ENCODE measurements at regions not wholly inside any gene's neighbourhood (a gene's known extent, or its start where the extent isn't known, plus 50 kb on each side); places are given as distances from the start of the nearest gene placed in this dataset.
"Not testable (repeated sequence)": the region's sequence is repeated elsewhere in the genome, so short reads cannot be mapped to it uniquely, and the experiment has no call there.

GRCh38 chr15:62512904-62513303 is 347.8 kb upstream of the C2CD4B start:
- Mint-ChIP-seq H3K4me1 (ENCODE audit: low read depth) (no peaks in the 10 kb centered on the region), H3K9me3 (no peaks in the 10 kb centered on the region), H3K27me3 (ENCODE audit: low read depth) (peaks cover 13% of the 10 kb centered on the region), H3K4me3 (no peak overlapping the region), H3K36me3 (ENCODE audit: low read depth) (no peaks in the 10 kb centered on the region), H3K27ac (no peak overlapping the region)
- no peak for DNase-seq (ENCODE audit: low spot score)

GRCh38 chr15:62513893-62514292 is 348.8 kb upstream of the C2CD4B start:
- Mint-ChIP-seq H3K9me3 (no peaks in the 10 kb centered on the region), H3K27me3 (ENCODE audit: low read depth) (peaks cover 13% of the 10 kb centered on the region), H3K4me1 (ENCODE audit: low read depth) (no peaks in the 10 kb centered on the region)

GRCh38 chr15:62515696-62516395 is 350.8 kb upstream of the C2CD4B start:
- no peaks in the 10 kb centered on the region for H3K4me1 Mint-ChIP-seq (ENCODE audit: low read depth)
- H3K27ac Mint-ChIP-seq: no peak overlapping the region
- no peaks in the 10 kb centered on the region for H3K36me3 Mint-ChIP-seq (ENCODE audit: low read depth)
- no peak overlapping the region for H3K4me3 Mint-ChIP-seq
- no peak for DNase-seq (ENCODE audit: low spot score)
- peaks cover 13% of the 10 kb centered on the region for H3K27me3 Mint-ChIP-seq (ENCODE audit: low read depth)
- no peaks in the 10 kb centered on the region for H3K9me3 Mint-ChIP-seq

More at GRCh38 chr15:62513893-62514292, 348.8 kb upstream of the C2CD4B start:
- DNase-seq (ENCODE audit: low spot score): no peak
- H3K4me3 Mint-ChIP-seq: no peak overlapping the region
- H3K27ac Mint-ChIP-seq: no peak overlapping the region
- H3K36me3 Mint-ChIP-seq (ENCODE audit: low read depth): no peaks in the 10 kb centered on the region

GRCh38 chr15:62517541-62517940 is 352.5 kb upstream of the C2CD4B start:
- H3K27ac Mint-ChIP-seq: no peak overlapping the region

GRCh38 chr15:62518666-62519065 is 353.6 kb upstream of the C2CD4B start:
- H3K27ac Mint-ChIP-seq; H3K36me3 Mint-ChIP-seq (ENCODE audit: low read depth); DNase-seq (ENCODE audit: low spot score); H3K4me3 Mint-ChIP-seq; H3K27me3 Mint-ChIP-seq (ENCODE audit: low read depth); H3K9me3 Mint-ChIP-seq; H3K4me1 Mint-ChIP-seq (ENCODE audit: low read depth): not testable (repeated sequence)

More at GRCh38 chr15:62517541-62517940, 352.5 kb upstream of the C2CD4B start:
- H3K9me3 Mint-ChIP-seq: no peaks in the 10 kb centered on the region
- no peaks in the 10 kb centered on the region for H3K4me1 Mint-ChIP-seq (ENCODE audit: low read depth)
- H3K36me3 Mint-ChIP-seq (ENCODE audit: low read depth): no peaks in the 10 kb centered on the region
- DNase-seq (ENCODE audit: low spot score): no peak
- no peak overlapping the region for H3K4me3 Mint-ChIP-seq
- H3K27me3 Mint-ChIP-seq (ENCODE audit: low read depth): peaks cover 15% of the 10 kb centered on the region

GRCh38 chr15:62519900-62520299 is 354.8 kb upstream of the C2CD4B start:
- no peak for DNase-seq (ENCODE audit: low spot score)
- H3K36me3 Mint-ChIP-seq (ENCODE audit: low read depth): no peaks in the 10 kb centered on the region
- H3K4me1 Mint-ChIP-seq (ENCODE audit: low read depth): no peaks in the 10 kb centered on the region
- H3K27me3 Mint-ChIP-seq (ENCODE audit: low read depth): peaks cover 7% of the 10 kb centered on the region
- H3K4me3 Mint-ChIP-seq: no peak overlapping the region
- H3K9me3 Mint-ChIP-seq: no peaks in the 10 kb centered on the region
- no peak overlapping the region for H3K27ac Mint-ChIP-seq

GRCh38 chr15:62520887-62521286 is 355.8 kb upstream of the C2CD4B start:
- Mint-ChIP-seq H3K4me3 (no peak overlapping the region), H3K9me3 (no peaks in the 10 kb centered on the region), H3K4me1 (ENCODE audit: low read depth) (no peaks in the 10 kb centered on the region), H3K27me3 (ENCODE audit: low read depth) (peaks cover 5% of the 10 kb centered on the region), H3K27ac (no peak overlapping the region), H3K36me3 (ENCODE audit: low read depth) (no peaks in the 10 kb centered on the region)
- DNase-seq (ENCODE audit: low spot score): no peak

GRCh38 chr15:62521396-62521795 is 356.3 kb upstream of the C2CD4B start:
- Mint-ChIP-seq H3K4me3 (no peak overlapping the region), H3K4me1 (ENCODE audit: low read depth) (no peaks in the 10 kb centered on the region), H3K27ac (no peak overlapping the region), H3K36me3 (ENCODE audit: low read depth) (no peaks in the 10 kb centered on the region), H3K9me3 (no peaks in the 10 kb centered on the region), H3K27me3 (ENCODE audit: low read depth) (peaks cover 4% of the 10 kb centered on the region)
- DNase-seq (ENCODE audit: low spot score): no peak

GRCh38 chr15:62524848-62525247 is 359.8 kb upstream of the C2CD4B start:
- no peak for DNase-seq (ENCODE audit: low spot score)
- Mint-ChIP-seq H3K27me3 (ENCODE audit: low read depth) (peaks cover 6% of the 10 kb centered on the region), H3K27ac (no peak overlapping the region), H3K4me3 (no peak overlapping the region), H3K4me1 (ENCODE audit: low read depth) (no peaks in the 10 kb centered on the region), H3K9me3 (no peaks in the 10 kb centered on the region), H3K36me3 (ENCODE audit: low read depth) (no peaks in the 10 kb centered on the region)

- DNase-seq (ENCODE audit: low spot score): no peak
- no peaks in the 10 kb centered on the region for H3K4me1 Mint-ChIP-seq (ENCODE audit: low read depth)
- no peak overlapping the region for H3K27ac Mint-ChIP-seq
- H3K4me3 Mint-ChIP-seq: no peak overlapping the region
- H3K36me3 Mint-ChIP-seq (ENCODE audit: low read depth): no peaks in the 10 kb centered on the region
- no peaks in the 10 kb centered on the region for H3K9me3 Mint-ChIP-seq
- peaks cover 3% of the 10 kb centered on the region for H3K27me3 Mint-ChIP-seq (ENCODE audit: low read depth)
These were observed 362.3 kb upstream of the C2CD4B start for GRCh38 chr15:62527387-62527786.

GRCh38 chr15:62528505-62528904 is 363.4 kb upstream of the C2CD4B start:
- Mint-ChIP-seq H3K9me3 (no peaks in the 10 kb centered on the region), H3K4me1 (ENCODE audit: low read depth) (no peaks in the 10 kb centered on the region), H3K27ac (no peak overlapping the region), H3K36me3 (ENCODE audit: low read depth) (no peaks in the 10 kb centered on the region), H3K4me3 (no peak overlapping the region), H3K27me3 (ENCODE audit: low read depth) (peaks cover 3% of the 10 kb centered on the region)
- no peak for DNase-seq (ENCODE audit: low spot score)

GRCh38 chr15:62532367-62532766 is 367.3 kb upstream of the C2CD4B start:
- no peaks in the 10 kb centered on the region for H3K27me3 Mint-ChIP-seq (ENCODE audit: low read depth)
- H3K4me3 Mint-ChIP-seq: no peak overlapping the region
- no peaks in the 10 kb centered on the region for H3K4me1 Mint-ChIP-seq (ENCODE audit: low read depth)
- DNase-seq (ENCODE audit: low spot score): no peak
- H3K9me3 Mint-ChIP-seq: no peaks in the 10 kb centered on the region
- H3K36me3 Mint-ChIP-seq (ENCODE audit: low read depth): no peaks in the 10 kb centered on the region
- no peak overlapping the region for H3K27ac Mint-ChIP-seq

GRCh38 chr15:62533687-62534086 is 368.6 kb upstream of the C2CD4B start:
- Mint-ChIP-seq H3K36me3 (ENCODE audit: low read depth) (no peaks in the 10 kb centered on the region), H3K4me3 (no peak overlapping the region)

GRCh38 chr15:62534996-62535395 is 369.9 kb upstream of the C2CD4B start:
- DNase-seq (ENCODE audit: low spot score): no peak
- Mint-ChIP-seq H3K4me3 (no peak overlapping the region), H3K27ac (no peak overlapping the region)

More at GRCh38 chr15:62533687-62534086, 368.6 kb upstream of the C2CD4B start:
- H3K27ac Mint-ChIP-seq: no peak overlapping the region
- H3K27me3 Mint-ChIP-seq (ENCODE audit: low read depth): no peaks in the 10 kb centered on the region
- no peaks in the 10 kb centered on the region for H3K9me3 Mint-ChIP-seq
- no peak for DNase-seq (ENCODE audit: low spot score)
- H3K4me1 Mint-ChIP-seq (ENCODE audit: low read depth): no peaks in the 10 kb centered on the region

GRCh38 chr15:62539236-62539635 is 374.2 kb upstream of the C2CD4B start:
- H3K36me3 Mint-ChIP-seq (ENCODE audit: low read depth): no peaks in the 10 kb centered on the region
- no peaks in the 10 kb centered on the region for H3K27me3 Mint-ChIP-seq (ENCODE audit: low read depth)
- no peaks in the 10 kb centered on the region for H3K9me3 Mint-ChIP-seq
- no peaks in the 10 kb centered on the region for H3K4me1 Mint-ChIP-seq (ENCODE audit: low read depth)
- H3K27ac Mint-ChIP-seq: no peak overlapping the region
- no peak for DNase-seq (ENCODE audit: low spot score)
- no peak overlapping the region for H3K4me3 Mint-ChIP-seq

More at GRCh38 chr15:62534996-62535395, 369.9 kb upstream of the C2CD4B start:
- Mint-ChIP-seq H3K9me3 (no peaks in the 10 kb centered on the region), H3K27me3 (ENCODE audit: low read depth) (no peaks in the 10 kb centered on the region), H3K4me1 (ENCODE audit: low read depth) (no peaks in the 10 kb centered on the region), H3K36me3 (ENCODE audit: low read depth) (no peaks in the 10 kb centered on the region)
